ENCODE measurements at regions not wholly inside any gene's neighbourhood (a gene's known extent, or its start where the extent isn't known, plus 50 kb on each side); places are given as distances from the start of the nearest gene placed in this dataset.

- H3K27me3 ChIP-seq (ENCODE audit: control insufficient read depth in 3 of 3, insufficient read depth in 3 of 3, low read length in 2 of 3), result no peaks in the 10 kb centered on the region
- H3K9me3 ChIP-seq (ENCODE audit: control insufficient read depth in 4 of 4, insufficient read depth in 3 of 4, low read length in 3 of 4), result no peaks in the 10 kb centered on the region
- ATAC-seq (ENCODE audit: insufficient read depth, low FRiP score) (no peak), DNase-seq (no peak)
- H3K9ac ChIP-seq (ENCODE audit: insufficient read depth in 1 of 2, low read length in 2 of 2), result no peak overlapping the region
- no peaks in the 10 kb centered on the region for H3K36me3 ChIP-seq (ENCODE audit: control insufficient read depth in 4 of 4, insufficient read depth in 4 of 4, low read length in 4 of 4)
- H3K4me1 ChIP-seq (ENCODE audit: control insufficient read depth in 5 of 5, insufficient read depth in 5 of 5, low read length in 5 of 5), result no peaks in the 10 kb centered on the region
- TF ChIP-seq CTCF (IDR thresholded peaks at IDR 0.05; ENCODE audit: control extremely low read depth, extremely low read depth), result no peak
- no peak overlapping the region for H3K4me3 ChIP-seq
- H3K27ac ChIP-seq (ENCODE audit: low read depth in 1 of 2, low read length in 1 of 2), result no peak overlapping the region
- WGBS, 2 donors, result 70 to 83% methylated on average over 5 of the region's 5 CpGs
Observed at GRCh38 chr17:51512220-51512907, 252.0 kb downstream of the UTP18 start.

GRCh38 chr17:51516924-51517323, 256.6 kb downstream of the UTP18 start:
- ATAC-seq (ENCODE audit: insufficient read depth, low FRiP score), result no peak

GRCh38 chr17:51524524-51524923, 264.2 kb downstream of the UTP18 start:
- Histone ChIP-seq H3K4me1 (ENCODE audit: control insufficient read depth in 5 of 5, insufficient read depth in 5 of 5, low read length in 5 of 5) (no peaks in the 10 kb centered on the region), H3K9ac (ENCODE audit: insufficient read depth in 1 of 2, low read length in 2 of 2) (no peak overlapping the region), H3K27ac (ENCODE audit: low read depth in 1 of 2, low read length in 1 of 2) (no peak overlapping the region), H3K27me3 (ENCODE audit: control insufficient read depth in 3 of 3, insufficient read depth in 3 of 3, low read length in 2 of 3) (no peaks in the 10 kb centered on the region), H3K36me3 (ENCODE audit: control insufficient read depth in 4 of 4, insufficient read depth in 4 of 4, low read length in 4 of 4) (no peaks in the 10 kb centered on the region), H3K9me3 (ENCODE audit: control insufficient read depth in 4 of 4, insufficient read depth in 3 of 4, low read length in 3 of 4) (no peaks in the 10 kb centered on the region), H3K4me3 (no peak overlapping the region)
- DNase-seq (no peak), ATAC-seq (ENCODE audit: insufficient read depth, low FRiP score) (no peak)
- WGBS, 2 donors, result 69 to 89% methylated on average over 1 of the region's 1 CpG
- TF ChIP-seq CTCF (IDR thresholded peaks at IDR 0.05; ENCODE audit: control extremely low read depth, extremely low read depth), result no peak

More at GRCh38 chr17:51516924-51517323, 256.6 kb downstream of the UTP18 start:
- Histone ChIP-seq H3K9ac (ENCODE audit: insufficient read depth in 1 of 2, low read length in 2 of 2) (no peak overlapping the region), H3K27me3 (ENCODE audit: control insufficient read depth in 3 of 3, insufficient read depth in 3 of 3, low read length in 2 of 3) (no peaks in the 10 kb centered on the region), H3K9me3 (ENCODE audit: control insufficient read depth in 4 of 4, insufficient read depth in 3 of 4, low read length in 3 of 4) (no peaks in the 10 kb centered on the region), H3K27ac (ENCODE audit: low read depth in 1 of 2, low read length in 1 of 2) (no peak overlapping the region), H3K4me1 (ENCODE audit: control insufficient read depth in 5 of 5, insufficient read depth in 5 of 5, low read length in 5 of 5) (no peaks in the 10 kb centered on the region), H3K4me3 (no peak overlapping the region), H3K36me3 (ENCODE audit: control insufficient read depth in 4 of 4, insufficient read depth in 4 of 4, low read length in 4 of 4) (no peaks in the 10 kb centered on the region)
- no peak for DNase-seq
- 82% methylated on average over 3 of the region's 3 CpGs for WGBS, 2 donors
- no peak for TF ChIP-seq CTCF (IDR thresholded peaks at IDR 0.05; ENCODE audit: control extremely low read depth, extremely low read depth)

- Histone ChIP-seq H3K9me3 (ENCODE audit: control insufficient read depth in 4 of 4, insufficient read depth in 3 of 4, low read length in 3 of 4) (no peaks in the 10 kb centered on the region), H3K4me3 (no peak overlapping the region), H3K9ac (ENCODE audit: insufficient read depth in 1 of 2, low read length in 2 of 2) (no peak overlapping the region), H3K36me3 (ENCODE audit: control insufficient read depth in 4 of 4, insufficient read depth in 4 of 4, low read length in 4 of 4) (no peaks in the 10 kb centered on the region), H3K4me1 (ENCODE audit: control insufficient read depth in 5 of 5, insufficient read depth in 5 of 5, low read length in 5 of 5) (no peaks in the 10 kb centered on the region), H3K27me3 (ENCODE audit: control insufficient read depth in 3 of 3, insufficient read depth in 3 of 3, low read length in 2 of 3) (no peaks in the 10 kb centered on the region), H3K27ac (ENCODE audit: low read depth in 1 of 2, low read length in 1 of 2) (no peak overlapping the region)
- DNase-seq (no peak), ATAC-seq (ENCODE audit: insufficient read depth, low FRiP score) (no peak)
- TF ChIP-seq CTCF (IDR thresholded peaks at IDR 0.05; ENCODE audit: control extremely low read depth, extremely low read depth), result no peak
Observed at GRCh38 chr17:51526507-51526906, 266.2 kb downstream of the UTP18 start.

Measured in lung (tissue), 11 donors.